SJSA1 (cell line): ENCODE measurements at regions not wholly inside any gene's neighbourhood (a gene's known extent, or its start where the extent isn't known, plus 50 kb on each side); places are given as distances from the start of the nearest gene placed in this dataset.

Source experiments
- DNase-seq, 2 experiments: peaks; one replicate each; pipeline ENCODE4 v3.0.0-alpha.2; 2015 to 2020; ENCODE audit warnings: low spot score in 2 of 2, low read depth in 1 of 2
- H3K27ac ChIP-seq: fragments of 250-450 bp; sonication (Bioruptor Pico); 2 replicates; pipeline ENCODE4 v1.5.1; 2020; ENCODE audit warnings: mild to moderate bottlenecking, moderate library complexity
- H3K27me3 ChIP-seq: fragments of 250-450 bp; sonication (Bioruptor Pico); replicated peaks from 2 replicates; pipeline ENCODE4 v1.5.1; 2020; ENCODE audit warnings: mild to moderate bottlenecking, moderate library complexity
- H3K36me3 ChIP-seq: fragments of 250-450 bp; sonication (Bioruptor Pico); 2 replicates; pipeline ENCODE4 v1.5.1; 2020; ENCODE audit warnings: mild to moderate bottlenecking
- H3K4me1 ChIP-seq: fragments of 250-450 bp; sonication (Bioruptor Pico); replicated peaks from 2 replicates; pipeline ENCODE4 v1.6.1; 2021; ENCODE audit warnings: mild to moderate bottlenecking
- H3K4me3 ChIP-seq: fragments of 250-450 bp; sonication (Bioruptor Pico); 2 replicates; pipeline ENCODE4 v1.5.1; 2020; ENCODE audit warnings: mild to moderate bottlenecking
- H3K9me3 ChIP-seq: fragments of 250-450 bp; sonication (Bioruptor Pico); replicated peaks from 2 replicates; pipeline ENCODE4 v1.5.1; 2020; ENCODE audit warnings: mild to moderate bottlenecking

DNA sequence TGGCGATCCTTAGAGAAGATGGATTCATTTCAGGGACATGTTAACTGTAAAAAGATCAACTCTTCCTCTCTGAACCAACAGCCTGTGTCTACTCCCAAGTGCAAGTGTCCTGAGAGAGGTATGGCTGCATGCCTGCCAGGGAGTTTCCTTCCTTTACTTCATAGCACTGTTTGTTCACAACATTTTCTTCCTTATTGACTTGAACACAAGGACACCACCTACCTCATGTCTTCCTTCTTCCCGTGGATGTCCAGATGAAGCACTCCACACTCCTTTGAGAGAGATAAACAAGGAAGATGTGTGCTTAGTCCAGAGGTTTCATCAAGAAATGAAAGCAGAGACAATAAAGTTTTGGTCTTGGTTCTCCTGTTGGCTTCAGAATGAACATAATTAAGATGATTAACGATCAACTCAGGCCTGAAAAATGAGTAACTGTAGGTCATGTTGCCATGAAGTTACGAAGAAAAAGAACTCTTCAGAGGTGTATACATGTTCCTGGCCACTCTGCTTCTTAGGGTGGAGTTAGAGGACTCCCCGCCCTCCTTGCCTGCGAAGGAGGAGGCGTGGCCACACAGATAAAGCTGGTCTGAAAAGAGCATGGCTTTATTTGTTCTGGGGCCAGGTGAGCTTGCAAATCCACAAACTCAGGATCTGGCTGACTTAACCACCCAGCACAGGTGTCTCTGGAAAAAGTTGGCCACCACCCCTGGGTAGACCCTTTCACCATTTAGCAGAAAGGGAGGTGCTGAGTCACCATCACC lies 155.0 kb upstream of the KCTD1 start:
- no peaks in the 10 kb centered on the region for H3K36me3 ChIP-seq
- no peak overlapping the region for H3K27ac ChIP-seq
- H3K4me1 ChIP-seq: no peaks in the 10 kb centered on the region
- no peak overlapping the region for H3K4me3 ChIP-seq
- no peak for DNase-seq
- H3K27me3 ChIP-seq: no peaks in the 10 kb centered on the region
- H3K9me3 ChIP-seq: no peaks in the 10 kb centered on the region

DNA sequence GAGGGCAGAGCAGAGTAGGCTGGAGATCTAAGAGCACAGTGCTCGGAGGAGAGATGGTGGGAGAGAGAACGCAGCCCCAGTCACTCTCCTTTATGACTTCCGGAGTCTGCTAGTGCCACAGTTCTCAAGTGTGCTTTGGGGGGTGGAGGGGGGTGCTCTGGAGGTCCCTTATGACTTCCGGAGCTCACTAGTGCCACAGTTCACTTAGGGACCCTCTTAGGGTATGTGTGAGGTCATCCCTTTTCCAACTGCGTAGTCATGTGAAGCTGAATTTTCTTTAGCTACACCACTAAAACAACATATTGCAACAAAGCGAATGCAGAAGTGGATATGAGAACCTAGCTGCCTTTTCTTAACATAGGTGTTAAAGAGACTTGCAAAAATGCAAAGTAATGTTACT lies 153.7 kb upstream of the KCTD1 start:
- no peaks in the 10 kb centered on the region for H3K27me3 ChIP-seq
- H3K4me1 ChIP-seq: no peaks in the 10 kb centered on the region
- H3K27ac ChIP-seq: no peak overlapping the region
- no peaks in the 10 kb centered on the region for H3K9me3 ChIP-seq
- H3K36me3 ChIP-seq: no peaks in the 10 kb centered on the region
- DNase-seq: no peak
- H3K4me3 ChIP-seq: no peak overlapping the region

GRCh38 chr18:26700728-26701127 lies 152.4 kb upstream of the KCTD1 start:
- no peaks in the 10 kb centered on the region for H3K27me3 ChIP-seq
- no peaks in the 10 kb centered on the region for H3K4me1 ChIP-seq
- no peaks in the 10 kb centered on the region for H3K36me3 ChIP-seq
- no peak for DNase-seq
- H3K9me3 ChIP-seq: no peaks in the 10 kb centered on the region
- no peak overlapping the region for H3K4me3 ChIP-seq
- no peak overlapping the region for H3K27ac ChIP-seq

DNA sequence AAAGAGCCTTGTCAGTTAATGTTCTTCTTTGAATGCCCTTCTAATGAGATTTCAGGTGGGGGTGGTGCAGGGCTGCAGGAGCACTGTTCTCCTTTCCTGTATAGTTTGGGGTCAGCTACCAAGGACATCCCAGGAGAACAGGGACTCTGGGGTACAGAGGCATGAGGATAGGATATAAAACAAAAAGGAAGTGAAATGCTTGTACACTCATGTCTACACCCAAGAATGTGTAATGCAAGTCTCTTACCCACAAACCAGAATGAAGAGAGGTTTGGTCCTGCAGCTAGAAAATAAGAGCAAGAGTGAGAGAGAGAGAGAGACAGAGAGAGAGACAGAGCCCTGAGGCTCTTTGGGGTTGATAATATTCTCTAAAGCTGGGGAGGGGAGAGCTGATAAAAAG lies 151.8 kb upstream of the KCTD1 start:
- H3K9me3 ChIP-seq: no peaks in the 10 kb centered on the region
- no peak overlapping the region for H3K4me3 ChIP-seq
- no peaks in the 10 kb centered on the region for H3K27me3 ChIP-seq
- H3K4me1 ChIP-seq: no peaks in the 10 kb centered on the region
- no peak overlapping the region for H3K27ac ChIP-seq
- DNase-seq: no peak
- H3K36me3 ChIP-seq: no peaks in the 10 kb centered on the region

- Histone ChIP-seq H3K36me3 (no peaks in the 10 kb centered on the region), H3K4me1 (no peaks in the 10 kb centered on the region), H3K27ac (no peak overlapping the region), H3K4me3 (no peak overlapping the region), H3K9me3 (no peaks in the 10 kb centered on the region), H3K27me3 (no peaks in the 10 kb centered on the region)
- DNase-seq: no peak
These were observed 149.0 kb upstream of the KCTD1 start for GRCh38 chr18:26697186-26697884.

- H3K36me3 ChIP-seq: no peaks in the 10 kb centered on the region
- H3K4me3 ChIP-seq: no peak overlapping the region
- no peaks in the 10 kb centered on the region for H3K4me1 ChIP-seq
- no peaks in the 10 kb centered on the region for H3K9me3 ChIP-seq
- H3K27ac ChIP-seq: no peak overlapping the region
- no peak for DNase-seq
- no peaks in the 10 kb centered on the region for H3K27me3 ChIP-seq
These were observed 148.4 kb upstream of the KCTD1 start for GRCh38 chr18:26696786-26697185.

GRCh38 chr18:26696308-26696707 lies 148.0 kb upstream of the KCTD1 start:
- H3K9me3 ChIP-seq: no peaks in the 10 kb centered on the region
- no peak overlapping the region for H3K4me3 ChIP-seq
- H3K36me3 ChIP-seq: no peaks in the 10 kb centered on the region
- no peaks in the 10 kb centered on the region for H3K4me1 ChIP-seq
- no peak for DNase-seq
- H3K27ac ChIP-seq: no peak overlapping the region
- H3K27me3 ChIP-seq: no peaks in the 10 kb centered on the region

DNA sequence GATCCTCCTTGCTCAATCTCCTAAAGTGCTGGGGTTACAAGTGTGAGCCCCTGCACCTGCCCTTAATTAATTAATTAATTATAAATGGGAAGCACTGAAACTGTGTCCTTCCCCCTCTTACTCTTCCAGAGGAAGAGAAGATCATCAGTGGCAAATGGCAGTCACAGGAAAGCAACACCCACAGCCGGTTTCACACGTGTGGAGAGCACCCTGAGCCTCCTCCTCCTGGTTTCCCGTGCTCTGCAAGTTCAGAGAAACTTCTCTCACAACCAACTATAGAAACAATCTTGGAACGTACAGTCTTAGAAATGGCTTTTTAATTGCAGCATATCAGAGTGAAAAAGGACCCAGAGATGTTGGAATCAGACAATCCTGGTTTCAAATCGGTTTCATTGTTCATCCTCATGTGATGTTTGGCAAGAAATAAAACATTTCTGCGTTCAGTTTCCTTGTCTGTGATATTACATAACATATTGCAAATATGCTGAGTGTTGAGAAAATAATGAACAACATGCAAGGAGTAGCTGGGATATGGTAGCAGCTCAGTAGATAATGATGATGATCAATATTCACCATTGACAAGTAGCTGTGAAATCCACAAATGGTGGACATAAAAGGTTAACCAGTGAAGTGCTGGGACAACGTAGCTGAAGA lies 141.0 kb upstream of the KCTD1 start:
- Histone ChIP-seq H3K4me1 (no peaks in the 10 kb centered on the region), H3K36me3 (no peaks in the 10 kb centered on the region), H3K27me3 (no peaks in the 10 kb centered on the region), H3K4me3 (no peak overlapping the region), H3K9me3 (no peaks in the 10 kb centered on the region), H3K27ac (no peak overlapping the region)
- no peak for DNase-seq

GRCh38 chr18:26686532-26686931 lies 138.2 kb upstream of the KCTD1 start:
- H3K9me3 ChIP-seq: no peaks in the 10 kb centered on the region
- H3K4me3 ChIP-seq: no peak overlapping the region
- H3K27ac ChIP-seq: no peak overlapping the region
- no peak for DNase-seq
- no peaks in the 10 kb centered on the region for H3K4me1 ChIP-seq
- H3K27me3 ChIP-seq: peaks cover 6% of the 10 kb centered on the region
- H3K36me3 ChIP-seq: no peaks in the 10 kb centered on the region

DNA sequence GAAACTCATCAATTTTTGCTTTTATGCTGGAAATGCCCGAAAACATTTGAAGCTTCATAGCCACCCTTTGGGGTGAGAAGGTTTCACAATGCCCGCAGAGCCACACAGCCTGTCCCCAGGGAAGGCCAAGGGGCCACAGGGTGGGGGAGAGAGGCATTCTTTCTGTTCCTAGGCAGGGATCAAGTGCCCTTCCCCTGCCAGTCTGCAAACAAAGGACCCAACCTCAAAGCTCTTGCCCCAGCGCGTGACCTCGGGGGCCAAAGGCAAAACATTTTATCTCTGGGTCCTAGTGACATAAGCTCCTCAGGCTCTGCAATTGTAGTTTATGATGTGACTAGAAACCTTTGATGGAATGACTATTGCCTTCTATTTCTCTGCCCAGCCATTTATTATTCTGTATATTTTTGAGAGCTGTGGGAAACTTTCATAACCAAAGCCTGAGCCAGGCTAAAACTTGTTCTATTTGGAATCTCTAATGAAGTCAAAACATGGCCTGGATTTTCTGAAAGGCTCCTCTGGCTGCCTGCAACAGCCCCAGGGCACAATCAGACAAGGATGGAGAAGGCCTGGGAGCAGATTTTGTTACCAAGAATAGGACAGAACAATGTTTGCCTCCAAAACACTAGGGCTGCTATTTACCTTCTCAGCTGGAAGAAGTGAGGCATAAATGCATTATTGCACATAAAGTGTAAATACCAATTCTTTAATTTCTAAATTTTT lies 137.2 kb upstream of the KCTD1 start:
- peaks cover 10% of the 10 kb centered on the region for H3K27me3 ChIP-seq
- no peak for DNase-seq
- H3K4me3 ChIP-seq: no peak overlapping the region
- no peaks in the 10 kb centered on the region for H3K4me1 ChIP-seq
- H3K9me3 ChIP-seq: no peaks in the 10 kb centered on the region
- no peaks in the 10 kb centered on the region for H3K36me3 ChIP-seq
- no peak overlapping the region for H3K27ac ChIP-seq

- Histone ChIP-seq H3K9me3 (0 out of 2 replicates have a peak, but pooled peaks cover 2% of the 10 kb centered on the region), H3K27me3 (peaks cover 10% of the 10 kb centered on the region), H3K4me1 (no peaks in the 10 kb centered on the region), H3K4me3 (no peak overlapping the region), H3K36me3 (no peaks in the 10 kb centered on the region), H3K27ac (no peak overlapping the region)
- no peak for DNase-seq
These were observed 129.6 kb upstream of the KCTD1 start for GRCh38 chr18:26677957-26678356.

GRCh38 chr18:26667046-26667445 lies 118.7 kb upstream of the KCTD1 start:
- Histone ChIP-seq H3K27ac (no peak overlapping the region), H3K36me3 (no peaks in the 10 kb centered on the region), H3K9me3 (no peaks in the 10 kb centered on the region), H3K4me1 (no peaks in the 10 kb centered on the region), H3K4me3 (no peak overlapping the region), H3K27me3 (peaks cover 9% of the 10 kb centered on the region)
- no peak for DNase-seq

GRCh38 chr18:26662996-26663395 lies 114.6 kb upstream of the KCTD1 start:
- DNase-seq: no peak
- Histone ChIP-seq H3K4me3 (no peak overlapping the region), H3K4me1 (peaks cover under 1% of the 10 kb centered on the region; the same call in 1 of the 2 replicates), H3K27me3 (peaks cover 36% of the 10 kb centered on the region), H3K9me3 (no peaks in the 10 kb centered on the region), H3K36me3 (no peaks in the 10 kb centered on the region), H3K27ac (no peak overlapping the region)
